GM12878 (cell line): ENCODE measurements at regions not wholly inside any gene's neighbourhood (a gene's known extent, or its start where the extent isn't known, plus 50 kb on each side); places are given as distances from the start of the nearest gene placed in this dataset.

Experiments used
- ATAC-seq: fragments of 200-7000 bp; cut with Tn5 transposase; 3 replicates; pipeline ENCODE4 v1.9.1; 2020; ENCODE audit warnings: mild to moderate bottlenecking, moderate library complexity
- BruUV-seq: library from RNA; stranded (reverse); fragments of 400-500 nt; replicated peaks from 2 replicates; lab custom pipeline; 2021; lab: Mats Ljungman, UMichigan
- CTCF ChIA-PET: fragments of 300-600 bp; sonication (Branson Sonifier 250); formaldehyde crosslinking; extraction: SDS; loops from one replicate; lab custom pipeline; 2021; ENCODE audit warnings: inconsistent platforms; lab: Yijun Ruan, JAX
- POLR2A ChIA-PET: fragments of 350-600 bp; formaldehyde crosslinking; extraction: SDS; loops from one replicate; lab custom pipeline; 2021; ENCODE audit warnings: inconsistent platforms; lab: Charles Lee
- RAD21 ChIA-PET: fragments of 300-600 bp; sonication (Branson Sonifier 250); formaldehyde crosslinking; loops from one replicate; lab custom pipeline; 2023; ENCODE audit warnings: antibody characterized with exemption; ENCODE audit not compliant: unreplicated experiment; lab: Charles Lee
- SMC1A ChIA-PET: fragments of 300-600 bp; sonication (Branson Sonifier 250); formaldehyde crosslinking; loops from one replicate; lab custom pipeline; 2023; ENCODE audit not compliant: unreplicated experiment, uncharacterized antibody; lab: Charles Lee
- DNase-seq: peaks from one replicate; pipeline ENCODE4 v3.0.0-alpha.2; 2011; ENCODE audit warnings: low read depth, low spot score
- FAIRE-seq: peaks from 3 replicates; lab custom pipeline; 2011; peaks lifted over from hg19 to GRCh38; lab: Jason Lieb, UNC
- H2AFZ ChIP-seq: 2 replicates; pipeline ENCODE4 v1.6.0; 2011; ENCODE audit warnings: low read depth, low read length, control low read depth; ENCODE audit not compliant: control insufficient read depth
- H3K27ac ChIP-seq: 2 replicates; pipeline ENCODE4 v1.5.1; 2011; ENCODE audit warnings: control low read depth; ENCODE audit not compliant: control insufficient read depth, insufficient read depth
- H3K27me3 ChIP-seq, 2 experiments: replicated peaks in 1 of 2; 2 replicates each; pipeline versions ENCODE4 v1.6.0 to v1.6.1; 2011; ENCODE audit warnings: low read length in 1 of 2; ENCODE audit not compliant: control insufficient read depth in 2 of 2, insufficient read depth in 2 of 2
- H3K36me3 ChIP-seq, 2 experiments: 2 replicates each; pipeline ENCODE4 v1.5.1; 2011; ENCODE audit warnings: low read length in 1 of 2; ENCODE audit not compliant: control insufficient read depth in 2 of 2, insufficient read depth in 2 of 2
- H3K4me1 ChIP-seq: 2 replicates; pipeline ENCODE4 v1.6.1; 2011; ENCODE audit warnings: mild to moderate bottlenecking, low read length, moderate library complexity, mixed read lengths; ENCODE audit not compliant: control insufficient read depth, insufficient read depth
- H3K4me2 ChIP-seq: 2 replicates; pipeline ENCODE4 v1.6.0; 2011; ENCODE audit warnings: control low read depth; ENCODE audit not compliant: control insufficient read depth, insufficient read depth
- H3K4me3 ChIP-seq: fragments of 200-600 bp; sonication (generic); 2 replicates; pipeline ENCODE4 v1.5.1; 2016
- H3K79me2 ChIP-seq: 2 replicates; pipeline ENCODE4 v1.6.0; 2011; ENCODE audit warnings: low read length; ENCODE audit not compliant: control insufficient read depth, insufficient read depth
- H3K9ac ChIP-seq: 2 replicates; pipeline ENCODE4 v1.8.0; 2011; ENCODE audit warnings: low read length, control low read depth, mixed read lengths; ENCODE audit not compliant: control insufficient read depth, insufficient read depth
- H3K9me3 ChIP-seq: replicated peaks from 3 replicates; pipeline ENCODE4 v1.5.1; 2011; ENCODE audit warnings: mild to moderate bottlenecking, low read length; ENCODE audit not compliant: control insufficient read depth, insufficient read depth
- H4K20me1 ChIP-seq: 2 replicates; pipeline ENCODE4 v1.6.0; 2011; ENCODE audit not compliant: control insufficient read depth, insufficient read depth
- ASH2L ChIP-seq: fragments of 300-600, 200-600 bp; sonication (generic); IDR thresholded peaks from 2 replicates; pipeline ENCODE4 v1.6.1; 2017; ENCODE audit warnings: low read depth, mild to moderate bottlenecking, borderline replicate concordance
- BACH1 ChIP-seq: fragments of 450-650 bp; IDR thresholded peaks from 2 replicates; pipeline ENCODE4 v1.6.1; 2017; ENCODE audit warnings: mild to moderate bottlenecking, borderline replicate concordance
- EED ChIP-seq: sonication (generic); IDR thresholded peaks from 2 replicates; pipeline ENCODE4 v1.6.1; 2016; ENCODE audit warnings: antibody characterized with exemption, low read depth
- EZH2 ChIP-seq: IDR thresholded peaks from 2 replicates; pipeline ENCODE4 v1.6.1; 2012; ENCODE audit warnings: low read depth, mild to moderate bottlenecking, control low read depth, inconsistent platforms, low read length, borderline replicate concordance; ENCODE audit not compliant: control insufficient read depth
- FOXM1 ChIP-seq: IDR thresholded peaks from 2 replicates; pipeline ENCODE4 v1.6.1; 2012; ENCODE audit warnings: low read depth, mild to moderate bottlenecking, inconsistent platforms, low read length, moderate library complexity
- GABPA ChIP-seq: IDR thresholded peaks from 2 replicates; pipeline ENCODE4 v1.6.1; 2014; ENCODE audit warnings: antibody characterized with exemption, low read depth, mild to moderate bottlenecking, inconsistent platforms
- IKZF1 ChIP-seq: fragments of 450-650 bp; conservative IDR thresholded peaks from 2 replicates; pipeline ENCODE4 v1.6.1; 2017; ENCODE audit warnings: antibody characterized with exemption, mild to moderate bottlenecking
- JUND ChIP-seq: IDR thresholded peaks from 2 replicates; pipeline ENCODE4 v1.6.1; 2012; ENCODE audit warnings: low read depth, mild to moderate bottlenecking, low read length, improper control_type of control experiment, moderate library complexity
- MEF2B ChIP-seq: fragments of 450-650 bp; IDR thresholded peaks from 2 replicates; pipeline ENCODE4 v1.6.1; 2018; ENCODE audit warnings: mild to moderate bottlenecking, moderate library complexity; ENCODE audit not compliant: partially characterized antibody, poor library complexity, severe bottlenecking
- MTA2 ChIP-seq: fragments of 450-650 bp; IDR thresholded peaks from 2 replicates; pipeline ENCODE4 v1.6.1; 2016; ENCODE audit warnings: low read depth, mild to moderate bottlenecking, moderate library complexity
- NR2F1 ChIP-seq: fragments of 450-650 bp; conservative IDR thresholded peaks from 2 replicates; pipeline ENCODE4 v1.6.1; 2017; ENCODE audit warnings: mild to moderate bottlenecking
- RCOR1 ChIP-seq: conservative IDR thresholded peaks from 2 replicates; pipeline ENCODE4 v1.6.1; 2012; ENCODE audit warnings: low read depth, low read length, improper control_type of control experiment
- RFX5 ChIP-seq: IDR thresholded peaks from 2 replicates; pipeline ENCODE4 v1.6.1; 2011; ENCODE audit warnings: low read depth, low read length, improper control_type of control experiment
- RUNX3 ChIP-seq: IDR thresholded peaks from 2 replicates; pipeline ENCODE4 v1.6.1; 2012; ENCODE audit warnings: low read length, inconsistent platforms
- SPI1 ChIP-seq: IDR thresholded peaks from 2 replicates; pipeline ENCODE4 v1.6.1; 2011; ENCODE audit warnings: low read depth, mild to moderate bottlenecking, low read length, moderate library complexity, borderline replicate concordance; ENCODE audit not compliant: insufficient read depth
- WGBS: methylation state at CpG from one replicate; pipeline ENCODE4 v1.1.6; 2016; ENCODE audit warnings: low lambda C conversion rate; ENCODE audit not compliant: insufficient replicate concordance, insufficient coverage; ENCODE audit errors: missing lambda C conversion rate; 5-methylcytosine and 5-hydroxymethylcytosine counted together
- in situ Hi-C: fragments of 300-500 bp; cut with MboI; formaldehyde crosslinking; loops from 9 replicates; pipeline ENCODE4 v1.14.3; 2018; ENCODE audit warnings: mixed read lengths
- intact Hi-C: fragments of 100-400 bp; cut with micrococcal nuclease; formaldehyde crosslinking; loops from one replicate; pipeline ENCODE4 v1.14.2; 2022; ENCODE audit not compliant: unreplicated experiment
- TF ChIP-seq, protein P1 (sequence below): IDR thresholded peaks from 2 replicates; pipeline ENCODE4 v1.6.1; 2011; ENCODE audit warnings: borderline replicate concordance, low read depth, mild to moderate bottlenecking, moderate library complexity, low read length; ENCODE audit not compliant: insufficient read depth, poor library complexity, severe bottlenecking

DNA sequence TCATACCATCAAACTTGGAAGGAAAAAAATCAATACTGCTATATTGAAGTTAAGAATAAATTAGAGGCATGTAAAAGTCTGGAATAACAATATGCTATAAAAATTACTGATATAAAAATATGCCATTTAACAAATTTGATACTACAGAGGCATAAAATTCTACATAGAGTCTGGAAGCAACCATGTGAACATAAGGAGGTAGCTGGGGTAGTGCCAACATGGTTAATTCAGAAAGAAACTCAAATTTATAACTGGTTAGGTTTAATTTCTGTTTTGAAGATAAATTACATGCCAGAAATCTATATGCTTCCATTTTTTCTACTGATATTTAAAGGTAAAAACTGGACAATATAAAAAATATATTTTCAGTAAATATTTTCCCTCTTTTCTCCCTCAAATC, 103.1 kb upstream of the NR4A3 start:
- Histone ChIP-seq H3K27ac (no peak overlapping the region), H3K79me2 (no peaks in the 10 kb centered on the region), H3K9ac (no peak overlapping the region), H3K36me3 (no peaks in the 10 kb centered on the region), H3K4me1 (peaks cover 8% of the 10 kb centered on the region; the same call in 1 of the 2 replicates), H3K4me2 (no peak overlapping the region), H4K20me1 (no peaks in the 10 kb centered on the region), H3K27me3 (no peaks in the 10 kb centered on the region), H2AFZ (no peak overlapping the region), H3K9me3 (no peaks in the 10 kb centered on the region; the same call in 2 of the 3 replicates), H3K4me3 (no peak overlapping the region)
- FAIRE-seq (no peak), DNase-seq (no peak), ATAC-seq (no peak)
- no peak for TF ChIP-seq EED
- POLR2A ChIA-PET, result no interaction called here
- SMC1A ChIA-PET, result interaction anchor here (1.2 kb wide), 1 partner anchor 384 kb away, joined by 3 read pairs; no protein-coding TSS in a partner anchor
- RAD21 ChIA-PET, result no interaction called here
- in situ Hi-C loops (no loop called here), intact Hi-C loops (no loop called here)
- CTCF ChIA-PET, result interaction anchor here (0.6 to 1.1 kb wide), 2 partner anchors 878 to 880 kb away, joined by 3 read pairs; no protein-coding TSS in a partner anchor
- no TSS peak for BruUV-seq

DNA sequence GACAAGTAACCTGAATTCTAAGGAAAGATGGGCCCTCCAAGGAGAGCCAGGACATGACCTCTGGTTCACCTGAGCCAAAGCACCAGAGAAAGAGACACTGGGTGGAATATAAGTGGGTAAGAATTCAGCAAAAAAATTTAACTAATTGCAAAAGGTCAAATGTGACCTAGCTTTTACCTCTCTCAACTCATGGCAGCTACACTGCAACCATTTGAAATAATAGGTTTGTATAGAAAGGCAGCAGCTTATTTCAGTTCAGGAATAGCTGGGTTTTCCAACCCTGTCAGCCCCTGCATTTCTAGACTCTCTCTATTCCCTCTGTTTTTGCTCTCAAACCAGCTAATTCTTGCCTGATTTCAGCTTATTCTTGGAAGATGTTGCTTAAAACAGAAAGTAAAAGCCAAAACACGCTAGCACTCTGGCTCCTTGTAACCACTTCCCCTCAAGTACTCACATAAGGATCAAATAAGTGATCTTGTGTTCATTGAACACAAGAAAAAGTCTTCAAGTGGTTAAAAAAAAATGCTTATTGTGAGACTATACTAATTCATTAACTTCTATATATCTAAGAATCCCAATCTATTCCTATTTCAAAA, 101.1 kb upstream of the NR4A3 start:
- no peaks in the 10 kb centered on the region for H4K20me1 ChIP-seq
- peak; percentile 82 for FAIRE-seq
- 0% methylated on average over 1 of the region's 1 CpG for WGBS
- peak overlapping the region; percentile 65 for H3K27ac ChIP-seq
- no peaks in the 10 kb centered on the region for H3K79me2 ChIP-seq
- no peaks in the 10 kb centered on the region for H3K27me3 ChIP-seq
- in situ Hi-C loops (no loop called here), intact Hi-C loops (loop anchor here (5.0 kb wide), 1 partner anchor 128 kb away; no protein-coding TSS in a partner anchor)
- H3K9ac ChIP-seq, result peak overlapping the region; percentile 36
- ChIA-PET CTCF (interaction anchor here (0.6 to 1.6 kb wide), 4 partner anchors 12 to 489 kb away, joined by 3 to 4 read pairs (median 3); no protein-coding TSS in a partner anchor), RAD21 (interaction anchor here (0.7 to 1.5 kb wide), 9 partner anchors 10 to 538 kb away, joined by 3 to 8 read pairs (median 3); no protein-coding TSS in a partner anchor), POLR2A (interaction anchor here (0.5 to 1.2 kb wide), 2 partner anchors 8 to 498 kb away, joined by 3 read pairs; no protein-coding TSS in a partner anchor), SMC1A (interaction anchor here (0.6 to 1.7 kb wide), 24 partner anchors 11 to 536 kb away, joined by 3 to 9 read pairs (median 4); no protein-coding TSS in a partner anchor)
- peak overlapping the region; percentile 64 for H3K4me2 ChIP-seq
- peak; percentile 55 for DNase-seq
- peaks cover 8% of the 10 kb centered on the region; the same call in 1 of the 2 replicates for H3K4me1 ChIP-seq
- peak overlapping the region; percentile 51; the same call in 1 of the 2 replicates for H3K4me3 ChIP-seq
- no TSS peak for BruUV-seq
- no peaks in the 10 kb centered on the region; the same call in 2 of the 3 replicates for H3K9me3 ChIP-seq
- peak overlapping the region; percentile 65 for H2AFZ ChIP-seq
- H3K36me3 ChIP-seq, result no peaks in the 10 kb centered on the region
- peak; percentile 96 for ATAC-seq
- TF ChIP-seq IKZF1 (peak; percentile 30; the same call in 1 of the 2 replicates), MEF2B (no peak), NR2F1 (peak; percentile 83), JUND (no peak), FOXM1 (no peak), GABPA (0 out of 2 replicates have a peak, but pooled peaks have one; percentile 23), RFX5 (no peak), BACH1 (no peak), RCOR1 (no peak), EZH2 (no peak), MTA2 (peak; percentile 36; the same call in 1 of the 2 replicates), SPI1 (peak; percentile 82; the same call in 1 of the 2 replicates), ASH2L (no peak), RUNX3 (peak; percentile 79)
- TF ChIP-seq, protein P1, sequence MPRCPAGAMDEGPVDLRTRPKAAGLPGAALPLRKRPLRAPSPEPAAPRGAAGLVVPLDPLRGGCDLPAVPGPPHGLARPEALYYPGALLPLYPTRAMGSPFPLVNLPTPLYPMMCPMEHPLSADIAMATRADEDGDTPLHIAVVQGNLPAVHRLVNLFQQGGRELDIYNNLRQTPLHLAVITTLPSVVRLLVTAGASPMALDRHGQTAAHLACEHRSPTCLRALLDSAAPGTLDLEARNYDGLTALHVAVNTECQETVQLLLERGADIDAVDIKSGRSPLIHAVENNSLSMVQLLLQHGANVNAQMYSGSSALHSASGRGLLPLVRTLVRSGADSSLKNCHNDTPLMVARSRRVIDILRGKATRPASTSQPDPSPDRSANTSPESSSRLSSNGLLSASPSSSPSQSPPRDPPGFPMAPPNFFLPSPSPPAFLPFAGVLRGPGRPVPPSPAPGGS, result no peak
